ENCODE measurements at regions not wholly inside any gene's neighbourhood (a gene's known extent, or its start where the extent isn't known, plus 50 kb on each side); places are given as distances from the start of the nearest gene placed in this dataset.

GRCh38 chr5:87916320-87916719 is 352.3 kb downstream of the TMEM161B start:
- TF ChIP-seq CTCF (IDR thresholded peaks at IDR 0.05; ENCODE audit: low read depth, low read length) (no peak), POLR2A (IDR thresholded peaks at IDR 0.05; ENCODE audit: extremely low read depth, insufficient read length) (no peak), MAX (IDR thresholded peaks at IDR 0.05; ENCODE audit: low read depth, low read length) (no peak)
